Coronary artery (tissue), 2 donors: ENCODE measurements at regions not wholly inside any gene's neighbourhood (a gene's known extent, or its start where the extent isn't known, plus 50 kb on each side); places are given as distances from the start of the nearest gene placed in this dataset.

ENCODE experiments used
- DNase-seq: peaks from one replicate; pipeline ENCODE4 v3.0.0-alpha.2; 2017; ENCODE audit warnings: low spot score
- H3K27ac ChIP-seq, 2 donors: fragments of 200-600 bp; sonication (generic); one replicate each; pipeline ENCODE4 v1.5.1; 2016 to 2019
- H3K4me3 ChIP-seq: fragments of 200-600 bp; sonication (generic); 2 replicates; pipeline ENCODE4 v1.5.1; 2016; ENCODE audit warnings: mild to moderate bottlenecking, moderate library complexity
- CTCF ChIP-seq: fragments of 200-600 bp; sonication (generic); IDR thresholded peaks from one replicate; pipeline ENCODE4 v1.5.1; 2019; ENCODE audit warnings: antibody characterized with exemption

GRCh38 chr6:21740376-21741124 is 147.0 kb downstream of the SOX4 start:
- no peak for TF ChIP-seq CTCF
- DNase-seq = no peak
- no peak overlapping the region for H3K4me3 ChIP-seq
- no peak overlapping the region for H3K27ac ChIP-seq

- Histone ChIP-seq H3K27ac (no peak overlapping the region), H3K4me3 (no peak overlapping the region)
- TF ChIP-seq CTCF = no peak
- DNase-seq = no peak
Observed at GRCh38 chr6:21741221-21742109, 147.9 kb downstream of the SOX4 start.

GRCh38 chr6:21742238-21742660 is 148.7 kb downstream of the SOX4 start:
- no peak for TF ChIP-seq CTCF
- Histone ChIP-seq H3K27ac (no peak overlapping the region), H3K4me3 (no peak overlapping the region)
- DNase-seq = no peak

- TF ChIP-seq CTCF = no peak
- no peak for DNase-seq
- H3K4me3 ChIP-seq = no peak overlapping the region
- H3K27ac ChIP-seq = no peak overlapping the region
Observed at GRCh38 chr6:21744331-21744730, 150.8 kb downstream of the SOX4 start.

- Histone ChIP-seq H3K27ac (no peak overlapping the region), H3K4me3 (no peak overlapping the region)
- no peak for DNase-seq
- TF ChIP-seq CTCF = no peak
Observed at GRCh38 chr6:21745543-21746337, 152.2 kb downstream of the SOX4 start.

GRCh38 chr6:21747441-21747840 is 153.9 kb downstream of the SOX4 start:
- no peak for DNase-seq
- TF ChIP-seq CTCF = no peak
- no peak overlapping the region for H3K4me3 ChIP-seq
- H3K27ac ChIP-seq = no peak overlapping the region
